GM21723 (cell line): ENCODE measurements at regions not wholly inside any gene's neighbourhood (a gene's known extent, or its start where the extent isn't known, plus 50 kb on each side); places are given as distances from the start of the nearest gene placed in this dataset.
"Not testable (repeated sequence)": the region's sequence is repeated elsewhere in the genome, so short reads cannot be mapped to it uniquely, and the experiment has no call there.

Experiments used
- ATAC-seq: cut with Tn5 transposase; IDR thresholded peaks from one replicate; pipeline ENCODE4 v1.9.1; 2021; ENCODE audit warnings: mild to moderate bottlenecking, moderate library complexity; ENCODE audit not compliant: unreplicated experiment

DNA sequence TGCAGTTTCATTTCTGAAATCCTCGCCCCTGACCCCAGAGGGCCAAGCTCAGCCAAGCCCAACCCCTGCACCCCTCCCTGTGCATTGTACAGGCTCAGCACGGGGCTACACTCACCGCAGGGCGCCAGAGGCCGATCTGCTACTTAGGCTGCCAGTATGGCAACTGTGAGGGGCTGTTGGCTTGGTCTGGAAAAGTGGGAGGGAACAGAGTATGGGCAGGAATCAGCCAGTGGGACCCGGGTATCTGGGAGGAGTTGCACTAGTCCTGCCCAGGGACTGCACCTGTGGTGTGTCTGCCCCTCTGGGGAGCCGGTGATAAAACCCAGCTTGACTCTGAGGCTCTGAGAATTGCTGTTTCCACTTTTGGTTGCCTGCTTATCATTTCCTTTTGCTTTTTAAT, 167.4 kb upstream of the KIF2A start:
- ATAC-seq: no peak

GRCh38 chr5:62139741-62140140, 166.3 kb upstream of the KIF2A start:
- ATAC-seq: no peak

GRCh38 chr5:62142351-62142750, 163.7 kb upstream of the KIF2A start:
- no peak for ATAC-seq

DNA sequence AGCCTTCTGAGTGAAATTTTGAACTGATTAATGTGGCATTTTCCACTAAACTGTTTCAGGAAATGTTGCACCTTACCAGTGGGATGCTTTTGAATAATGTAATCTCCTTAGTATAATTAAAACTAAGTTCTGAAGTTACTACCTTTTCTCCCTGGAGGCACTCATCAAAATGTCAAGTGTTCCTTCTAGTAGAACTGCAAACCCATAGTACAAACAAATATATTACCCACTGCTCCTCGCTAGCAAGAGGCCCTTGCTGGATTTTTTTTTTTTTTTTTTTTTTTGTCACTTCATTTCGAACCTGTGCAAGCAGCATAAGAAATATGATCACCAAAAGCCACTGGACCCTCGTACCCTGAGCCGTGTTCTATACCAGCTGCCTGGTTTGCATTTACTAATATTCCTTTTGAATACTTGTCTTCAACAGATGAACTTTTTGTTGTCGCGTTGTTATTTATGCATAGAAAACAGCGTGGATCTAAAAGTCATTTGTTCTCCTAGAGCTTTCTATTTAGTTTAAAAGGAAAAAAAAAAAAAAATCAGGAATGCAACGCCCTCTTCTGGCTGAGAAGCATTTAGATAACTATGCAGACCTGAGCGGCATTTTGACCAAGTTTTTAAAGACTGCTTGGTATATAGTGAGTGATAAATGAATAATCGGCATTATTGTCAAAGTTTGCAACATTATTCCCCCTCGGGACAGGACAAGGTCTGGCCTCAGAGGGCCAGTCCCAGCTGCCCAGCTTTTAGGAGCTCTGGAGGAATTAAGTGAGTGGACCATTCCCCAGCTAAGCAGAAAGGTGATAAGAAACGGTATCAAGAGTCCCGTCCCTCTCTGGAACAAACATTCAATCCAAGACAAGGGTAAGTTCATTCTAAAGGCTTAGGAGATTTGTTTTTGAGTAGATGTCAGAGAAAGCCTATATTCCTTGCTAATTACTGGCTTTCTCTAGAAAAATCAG, 162.5 kb upstream of the KIF2A start:
- no peak for ATAC-seq

- no peak for ATAC-seq
Observed at GRCh38 chr5:62144401-62145022, 161.5 kb upstream of the KIF2A start.

DNA sequence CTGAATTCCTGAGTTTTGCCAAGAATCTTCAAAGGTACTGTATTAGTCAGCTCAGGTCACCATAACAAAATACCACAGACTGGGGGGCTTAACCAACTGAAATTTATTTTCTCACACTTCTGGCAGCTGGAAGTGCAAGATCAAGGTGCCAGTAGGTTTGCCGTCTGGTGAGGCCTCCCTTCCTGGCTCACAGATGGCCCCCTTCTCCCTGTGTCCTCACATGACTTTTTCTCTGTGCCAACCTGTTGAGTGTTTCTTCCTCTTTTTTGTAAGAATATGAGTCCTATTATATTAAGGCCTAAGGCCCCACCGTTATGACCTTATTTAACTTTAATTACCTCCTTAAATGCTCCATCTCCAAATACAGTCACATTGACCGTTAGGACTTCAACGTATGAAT, 156.1 kb upstream of the KIF2A start:
- ATAC-seq: no peak

GRCh38 chr5:62152394-62153087, 153.5 kb upstream of the KIF2A start:
- ATAC-seq: no peak

DNA sequence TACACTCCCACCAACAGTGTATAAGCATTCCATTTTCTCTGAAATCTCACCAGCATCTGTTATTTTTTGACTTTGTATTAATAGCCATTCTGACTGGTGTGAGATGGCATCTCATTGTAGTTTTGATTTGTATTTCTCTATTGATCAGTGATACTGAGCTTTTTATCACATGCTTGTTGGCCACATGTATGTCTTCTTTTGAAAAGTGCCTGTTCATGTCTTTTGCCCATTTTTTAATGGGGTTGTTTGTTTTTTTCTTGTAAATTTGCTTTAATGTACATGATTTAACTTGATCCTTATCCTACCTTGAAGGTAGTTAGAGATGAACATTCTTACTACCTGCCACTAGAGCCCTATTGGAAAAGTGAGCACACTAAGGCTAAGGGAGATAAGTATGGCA, 151.2 kb upstream of the KIF2A start:
- ATAC-seq: no peak

DNA sequence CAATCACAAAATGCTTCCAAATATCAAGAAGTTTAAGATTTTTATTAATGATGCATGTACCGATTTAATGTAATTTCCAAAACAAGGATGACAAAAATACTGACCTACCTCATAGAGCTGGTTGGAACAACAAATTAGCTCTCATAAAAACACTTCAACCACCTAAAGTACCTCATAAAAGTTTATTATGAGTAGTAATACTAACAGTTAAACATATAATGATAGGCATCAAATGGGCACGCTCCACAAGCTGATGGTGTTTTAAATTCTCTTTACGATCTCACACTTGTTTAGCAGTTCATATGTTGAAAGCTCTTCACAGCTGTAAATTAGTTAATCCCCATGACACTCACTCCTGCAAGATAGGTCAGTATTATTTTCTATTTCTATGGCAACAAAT, 150.0 kb upstream of the KIF2A start:
- no peak for ATAC-seq

- ATAC-seq: no peak
Observed at GRCh38 chr5:62167561-62168057, 138.4 kb upstream of the KIF2A start.

GRCh38 chr5:62168506-62169281, 137.3 kb upstream of the KIF2A start:
- ATAC-seq: no peak

DNA sequence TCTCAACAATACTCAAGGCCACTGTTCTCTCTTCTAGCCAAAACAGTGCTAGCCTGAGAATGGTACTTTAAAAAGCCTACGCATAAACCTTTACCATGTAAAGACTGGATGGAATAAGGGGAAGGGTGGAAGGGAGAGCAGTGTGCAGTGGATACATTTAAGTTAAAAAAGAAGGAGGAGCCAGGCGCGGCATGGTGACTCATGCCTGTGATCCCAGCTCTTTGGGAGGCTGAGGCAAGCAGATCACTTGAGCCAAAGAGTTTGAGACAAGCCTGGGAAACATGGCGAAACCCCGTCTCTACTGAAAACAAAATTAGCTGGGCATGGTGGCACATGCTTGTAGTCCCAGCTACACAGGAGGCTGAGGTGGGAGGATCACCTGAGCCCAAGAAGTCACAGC, 127.7 kb upstream of the KIF2A start:
- ATAC-seq: no peak

GRCh38 chr5:62182802-62183201, 123.2 kb upstream of the KIF2A start:
- no peak for ATAC-seq

GRCh38 chr5:62183727-62184126, 122.3 kb upstream of the KIF2A start:
- no peak for ATAC-seq

DNA sequence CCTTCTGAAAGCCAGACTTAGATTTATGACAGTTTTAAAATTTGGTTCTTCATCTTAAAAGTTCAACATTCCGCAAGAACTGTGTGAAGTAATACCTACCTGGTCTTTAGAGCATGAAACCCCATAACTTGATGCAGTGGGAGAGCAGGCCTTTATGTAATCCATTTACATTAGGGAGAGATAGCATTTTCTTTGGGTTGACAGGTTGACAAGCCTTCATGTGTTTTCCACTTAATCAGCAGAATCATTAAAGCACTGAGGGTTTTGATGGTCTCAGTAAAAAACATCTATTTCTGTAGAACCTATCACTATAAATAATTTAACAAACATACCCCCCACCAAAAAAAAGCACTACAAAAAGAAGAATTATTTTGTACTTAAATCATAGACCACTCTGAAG, 121.6 kb upstream of the KIF2A start:
- ATAC-seq: no peak

GRCh38 chr5:62190173-62190572, 115.8 kb upstream of the KIF2A start:
- no peak for ATAC-seq

DNA sequence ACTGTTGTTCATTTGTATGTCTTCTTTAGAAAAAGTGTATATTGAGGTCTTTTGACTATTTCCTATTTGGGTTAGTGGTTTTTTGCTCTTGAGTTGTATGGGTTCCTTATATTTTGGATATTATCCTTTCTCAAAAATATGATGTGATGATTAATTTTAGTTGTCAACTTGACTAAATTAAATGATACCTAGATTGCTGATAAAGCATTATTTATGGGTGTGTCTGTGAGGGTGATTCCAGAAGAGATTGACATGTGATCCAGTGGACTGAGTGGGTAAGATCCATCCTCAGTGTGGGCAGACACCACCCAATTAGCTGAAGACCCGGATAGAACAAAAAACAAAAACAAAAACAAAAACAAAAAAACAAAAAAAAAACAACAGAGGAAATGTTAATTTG, 115.1 kb upstream of the KIF2A start:
- no peak for ATAC-seq

GRCh38 chr5:62192958-62193357, 113.0 kb upstream of the KIF2A start:
- ATAC-seq: no peak

GRCh38 chr5:62196532-62196931, 109.5 kb upstream of the KIF2A start:
- not testable (repeated sequence) for ATAC-seq

GRCh38 chr5:62197697-62198096, 108.3 kb upstream of the KIF2A start:
- ATAC-seq: no peak

DNA sequence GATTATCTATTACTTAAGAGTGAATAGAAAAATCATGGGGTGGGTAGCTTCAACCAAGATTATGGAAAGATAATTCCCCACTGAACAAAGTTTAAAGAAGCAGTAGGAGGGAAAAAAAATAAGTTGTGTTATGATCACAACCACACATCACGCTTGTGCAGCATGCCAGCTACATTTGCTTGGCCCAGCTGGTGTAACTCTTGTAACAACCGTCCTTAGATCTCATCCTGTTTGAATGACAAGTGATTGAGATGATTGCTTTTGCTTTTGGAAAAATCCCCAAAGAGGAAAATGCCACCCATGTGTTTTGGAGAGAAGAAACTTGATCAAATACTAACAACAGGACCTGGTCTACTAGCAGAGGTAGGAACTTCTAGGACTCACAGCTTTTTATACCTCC, 107.6 kb upstream of the KIF2A start:
- ATAC-seq: no peak
